Kidney (tissue), 13 donors: ENCODE measurements at regions not wholly inside any gene's neighbourhood (a gene's known extent, or its start where the extent isn't known, plus 50 kb on each side); places are given as distances from the start of the nearest gene placed in this dataset.

Source experiments
- DNase-seq, 5 donors: peaks; one replicate each; pipeline ENCODE4 v3.0.0-alpha.2; 2013 to 2020
- FAIRE-seq: peaks from 2 replicates; lab custom pipeline; 2012; peaks lifted over from hg19 to GRCh38; lab: Jason Lieb, UNC
- H3K27ac ChIP-seq, 2 donors: one replicate each; pipeline ENCODE4 v1.7.0; 2013; ENCODE audit warnings: low read depth in 2 of 2, low read length in 2 of 2, inconsistent platforms in 1 of 2
- H3K27me3 ChIP-seq: one replicate; pipeline ENCODE4 v1.7.1; 2013; ENCODE audit warnings: low read length, inconsistent platforms; ENCODE audit not compliant: control insufficient read depth, insufficient read depth
- H3K36me3 ChIP-seq, 3 donors: one replicate each; pipeline versions ENCODE4 v1.7.0 to v1.7.1; 2013; ENCODE audit warnings: low read length in 3 of 3, control low read depth in 1 of 3, inconsistent platforms in 1 of 3; ENCODE audit not compliant: insufficient read depth in 3 of 3, control insufficient read depth in 2 of 3
- H3K4me1 ChIP-seq, 3 donors: one replicate each; pipeline versions ENCODE4 v1.7.0 to v1.7.1; 2013; ENCODE audit warnings: low read length in 3 of 3, inconsistent platforms in 1 of 3, low read depth in 1 of 3; ENCODE audit not compliant: control insufficient read depth in 2 of 3, insufficient read depth in 2 of 3
- H3K4me3 ChIP-seq, 3 donors: one replicate each; pipeline versions ENCODE4 v1.7.0 to v1.8.1; 2013; ENCODE audit warnings: low read length in 3 of 3, control low read depth in 1 of 3, inconsistent platforms in 1 of 3
- H3K9ac ChIP-seq, 3 donors: one replicate each; pipeline versions ENCODE4 v1.7.0 to v1.7.1; 2013; ENCODE audit warnings: low read length in 3 of 3, control low read depth in 1 of 3, inconsistent platforms in 1 of 3
- H3K9me3 ChIP-seq, 3 donors: one replicate each; pipeline versions ENCODE4 v1.7.0 to v1.7.1; 2013; ENCODE audit warnings: low read length in 3 of 3, control low read depth in 1 of 3, inconsistent platforms in 1 of 3; ENCODE audit not compliant: control insufficient read depth in 2 of 3, insufficient read depth in 1 of 3
- intact Hi-C: fragments of 100-400 bp; cut with DNase I; formaldehyde crosslinking; loops from one replicate; pipeline ENCODE4 v1.11.1; 2022
- TF ChIP-seq, protein P1 (sequence below): IDR thresholded peaks from 3 replicates; pipeline ENCODE4 v1.5.1; 2012; ENCODE audit warnings: mild to moderate bottlenecking, moderate library complexity, borderline replicate concordance; ENCODE audit not compliant: insufficient read depth; ENCODE audit errors: extremely low read depth
- donor health status: control.
- donor health status: control.
- donor health status: control.
- donor health status: control.
- donor health status: control.
- donor health status: DM: yes; HTN: yes; CAD: no.
- donor health status: Normal renal cell carcinoma (clear cell type).

DNA sequence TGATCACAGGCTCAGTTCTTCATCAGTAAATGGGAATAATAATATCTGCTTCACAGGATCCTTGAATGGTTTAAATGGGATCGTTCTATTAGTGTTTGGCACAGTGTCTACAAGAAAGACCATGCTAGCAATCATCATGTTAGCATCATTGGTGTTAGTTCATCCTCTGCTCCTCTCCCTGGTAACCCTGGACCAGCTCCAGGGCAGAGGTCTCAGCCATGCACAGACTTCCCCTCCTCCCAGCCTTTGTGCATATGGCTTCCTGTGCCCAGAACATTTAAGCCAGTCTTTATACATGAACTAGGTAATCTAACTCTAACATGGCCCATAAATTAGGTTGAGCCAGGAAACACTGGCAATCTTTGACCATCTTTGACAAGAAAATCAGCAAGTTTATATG lies 180.2 kb downstream of the EPM2A start:
- intact Hi-C loops = no loop called here
- H3K4me1 ChIP-seq = no peaks in the 10 kb centered on the region
- H3K27me3 ChIP-seq = no peaks in the 10 kb centered on the region
- no peak for DNase-seq
- H3K36me3 ChIP-seq = no peaks in the 10 kb centered on the region
- H3K4me3 ChIP-seq = no peak overlapping the region
- H3K27ac ChIP-seq = no peak overlapping the region
- no peak overlapping the region for H3K9ac ChIP-seq
- no peak for FAIRE-seq
- no peaks in the 10 kb centered on the region for H3K9me3 ChIP-seq
- TF ChIP-seq, protein P1, sequence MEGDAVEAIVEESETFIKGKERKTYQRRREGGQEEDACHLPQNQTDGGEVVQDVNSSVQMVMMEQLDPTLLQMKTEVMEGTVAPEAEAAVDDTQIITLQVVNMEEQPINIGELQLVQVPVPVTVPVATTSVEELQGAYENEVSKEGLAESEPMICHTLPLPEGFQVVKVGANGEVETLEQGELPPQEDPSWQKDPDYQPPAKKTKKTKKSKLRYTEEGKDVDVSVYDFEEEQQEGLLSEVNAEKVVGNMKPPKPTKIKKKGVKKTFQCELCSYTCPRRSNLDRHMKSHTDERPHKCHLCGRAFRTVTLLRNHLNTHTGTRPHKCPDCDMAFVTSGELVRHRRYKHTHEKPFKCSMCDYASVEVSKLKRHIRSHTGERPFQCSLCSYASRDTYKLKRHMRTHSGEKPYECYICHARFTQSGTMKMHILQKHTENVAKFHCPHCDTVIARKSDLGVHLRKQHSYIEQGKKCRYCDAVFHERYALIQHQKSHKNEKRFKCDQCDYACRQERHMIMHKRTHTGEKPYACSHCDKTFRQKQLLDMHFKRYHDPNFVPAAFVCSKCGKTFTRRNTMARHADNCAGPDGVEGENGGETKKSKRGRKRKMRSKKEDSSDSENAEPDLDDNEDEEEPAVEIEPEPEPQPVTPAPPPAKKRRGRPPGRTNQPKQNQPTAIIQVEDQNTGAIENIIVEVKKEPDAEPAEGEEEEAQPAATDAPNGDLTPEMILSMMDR = no peak

DNA sequence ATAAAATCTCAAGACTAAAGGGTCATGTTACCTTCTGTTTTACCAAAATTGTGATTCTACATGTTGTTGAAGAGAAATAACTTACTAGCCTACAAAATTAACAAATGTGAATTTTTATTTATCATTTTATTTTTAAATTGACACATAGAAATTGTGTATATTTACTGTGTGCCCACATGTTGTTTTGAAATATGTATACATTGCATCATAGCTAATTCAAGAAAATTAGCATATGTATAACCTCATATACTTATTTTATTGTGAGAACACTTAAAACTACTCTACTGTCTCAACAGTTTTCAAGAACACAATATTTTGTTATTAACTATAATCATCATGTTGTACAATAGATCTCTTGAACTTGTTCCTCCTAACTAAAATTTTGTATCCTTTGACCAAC lies 177.8 kb downstream of the EPM2A start:
- FAIRE-seq = no peak
- intact Hi-C loops = no loop called here
- H3K4me1 ChIP-seq = no peaks in the 10 kb centered on the region
- H3K36me3 ChIP-seq = no peaks in the 10 kb centered on the region
- H3K9me3 ChIP-seq = no peaks in the 10 kb centered on the region
- no peaks in the 10 kb centered on the region for H3K27me3 ChIP-seq
- H3K27ac ChIP-seq = no peak overlapping the region
- H3K4me3 ChIP-seq = no peak overlapping the region
- no peak for DNase-seq
- H3K9ac ChIP-seq = no peak overlapping the region
- TF ChIP-seq, protein P1 = no peak

DNA sequence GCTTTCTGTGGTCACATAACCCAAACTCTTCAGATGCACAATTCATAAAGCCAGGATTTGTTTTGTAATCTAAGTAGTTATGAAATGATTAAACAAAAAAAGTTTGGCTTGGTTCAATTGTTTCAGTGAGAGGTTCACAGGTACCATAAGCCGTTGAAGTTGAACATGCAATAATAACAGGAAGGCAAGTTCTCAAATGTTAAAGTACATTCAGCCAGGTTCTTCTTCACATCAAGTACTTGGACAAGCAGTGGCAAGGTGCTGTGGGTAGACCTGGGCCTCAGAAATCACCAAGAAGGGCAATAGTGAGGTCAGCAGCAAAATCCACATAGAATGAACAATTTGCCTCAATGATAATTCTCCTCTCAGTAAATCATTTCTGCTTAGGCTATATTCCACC lies 175.5 kb downstream of the EPM2A start:
- Histone ChIP-seq H3K9ac (no peak overlapping the region), H3K27me3 (no peaks in the 10 kb centered on the region), H3K36me3 (no peaks in the 10 kb centered on the region), H3K27ac (no peak overlapping the region), H3K4me3 (no peak overlapping the region), H3K4me1 (no peaks in the 10 kb centered on the region), H3K9me3 (no peaks in the 10 kb centered on the region)
- TF ChIP-seq, protein P1 = no peak
- intact Hi-C loops = no loop called here
- FAIRE-seq (no peak), DNase-seq (no peak)
